ENCODE measurements at regions not wholly inside any gene's neighbourhood (a gene's known extent, or its start where the extent isn't known, plus 50 kb on each side); places are given as distances from the start of the nearest gene placed in this dataset.

DNA sequence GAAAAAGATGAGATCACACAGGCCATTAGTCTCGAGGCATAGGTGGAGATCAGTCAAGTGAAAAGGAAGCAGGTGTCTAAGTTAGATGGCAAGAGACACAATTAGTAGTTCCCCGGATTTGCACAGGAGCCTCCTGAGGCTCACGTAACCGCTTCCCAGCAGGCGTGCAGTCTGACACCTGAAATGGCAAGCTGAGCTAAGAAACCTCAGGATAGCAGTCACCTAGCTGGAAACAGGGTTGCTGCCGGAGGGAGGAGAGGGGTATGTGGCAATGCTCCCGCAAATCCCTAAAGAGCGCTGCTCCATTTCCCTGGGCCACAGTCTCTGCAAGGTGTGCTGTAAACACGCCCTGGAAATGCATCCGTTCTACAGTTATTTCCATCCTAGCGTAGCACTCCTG is 1151.0 kb downstream of the DIAPH3 start (continued):
- TF ChIP-seq, protein P1, sequence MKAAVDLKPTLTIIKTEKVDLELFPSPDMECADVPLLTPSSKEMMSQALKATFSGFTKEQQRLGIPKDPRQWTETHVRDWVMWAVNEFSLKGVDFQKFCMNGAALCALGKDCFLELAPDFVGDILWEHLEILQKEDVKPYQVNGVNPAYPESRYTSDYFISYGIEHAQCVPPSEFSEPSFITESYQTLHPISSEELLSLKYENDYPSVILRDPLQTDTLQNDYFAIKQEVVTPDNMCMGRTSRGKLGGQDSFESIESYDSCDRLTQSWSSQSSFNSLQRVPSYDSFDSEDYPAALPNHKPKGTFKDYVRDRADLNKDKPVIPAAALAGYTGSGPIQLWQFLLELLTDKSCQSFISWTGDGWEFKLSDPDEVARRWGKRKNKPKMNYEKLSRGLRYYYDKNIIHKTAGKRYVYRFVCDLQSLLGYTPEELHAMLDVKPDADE (IDR thresholded peaks at IDR 0.05), result no peak
- TF ChIP-seq ZNF331 (CRISPR knock-in tag; IDR thresholded peaks at IDR 0.05; ENCODE audit: low read depth), result no peak
- TF ChIP-seq EZH2 (IDR thresholded peaks at IDR 0.05; ENCODE audit: low read depth, unreplicated experiment), result no peak
- TF ChIP-seq, protein P2, sequence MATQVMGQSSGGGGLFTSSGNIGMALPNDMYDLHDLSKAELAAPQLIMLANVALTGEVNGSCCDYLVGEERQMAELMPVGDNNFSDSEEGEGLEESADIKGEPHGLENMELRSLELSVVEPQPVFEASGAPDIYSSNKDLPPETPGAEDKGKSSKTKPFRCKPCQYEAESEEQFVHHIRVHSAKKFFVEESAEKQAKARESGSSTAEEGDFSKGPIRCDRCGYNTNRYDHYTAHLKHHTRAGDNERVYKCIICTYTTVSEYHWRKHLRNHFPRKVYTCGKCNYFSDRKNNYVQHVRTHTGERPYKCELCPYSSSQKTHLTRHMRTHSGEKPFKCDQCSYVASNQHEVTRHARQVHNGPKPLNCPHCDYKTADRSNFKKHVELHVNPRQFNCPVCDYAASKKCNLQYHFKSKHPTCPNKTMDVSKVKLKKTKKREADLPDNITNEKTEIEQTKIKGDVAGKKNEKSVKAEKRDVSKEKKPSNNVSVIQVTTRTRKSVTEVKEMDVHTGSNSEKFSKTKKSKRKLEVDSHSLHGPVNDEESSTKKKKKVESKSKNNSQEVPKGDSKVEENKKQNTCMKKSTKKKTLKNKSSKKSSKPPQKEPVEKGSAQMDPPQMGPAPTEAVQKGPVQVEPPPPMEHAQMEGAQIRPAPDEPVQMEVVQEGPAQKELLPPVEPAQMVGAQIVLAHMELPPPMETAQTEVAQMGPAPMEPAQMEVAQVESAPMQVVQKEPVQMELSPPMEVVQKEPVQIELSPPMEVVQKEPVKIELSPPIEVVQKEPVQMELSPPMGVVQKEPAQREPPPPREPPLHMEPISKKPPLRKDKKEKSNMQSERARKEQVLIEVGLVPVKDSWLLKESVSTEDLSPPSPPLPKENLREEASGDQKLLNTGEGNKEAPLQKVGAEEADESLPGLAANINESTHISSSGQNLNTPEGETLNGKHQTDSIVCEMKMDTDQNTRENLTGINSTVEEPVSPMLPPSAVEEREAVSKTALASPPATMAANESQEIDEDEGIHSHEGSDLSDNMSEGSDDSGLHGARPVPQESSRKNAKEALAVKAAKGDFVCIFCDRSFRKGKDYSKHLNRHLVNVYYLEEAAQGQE (IDR thresholded peaks at IDR 0.05; ENCODE audit: unreplicated experiment), result no peak

DNA sequence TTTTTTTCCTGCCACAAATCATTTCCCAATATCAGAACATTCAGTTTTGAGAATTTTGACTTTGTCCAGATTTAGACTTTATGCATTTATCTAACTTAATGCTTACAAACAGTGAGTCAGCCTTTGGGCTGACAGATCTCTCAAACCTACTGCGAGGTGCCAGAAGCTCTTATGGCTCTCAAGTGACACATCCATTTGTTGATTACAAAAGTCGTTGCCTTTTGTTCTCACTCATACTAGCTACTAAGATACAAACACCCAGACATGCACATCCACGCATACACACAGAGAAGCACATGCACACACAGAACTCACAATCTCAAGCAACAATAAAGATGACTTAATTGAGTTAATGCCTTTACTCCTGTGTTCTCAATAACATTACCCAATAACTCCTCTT is 1147.5 kb downstream of the DIAPH3 start:
- peaks cover 12% of the 10 kb centered on the region for H3K4me1 Mint-ChIP-seq
- H3K9me3 Mint-ChIP-seq, result no peaks in the 10 kb centered on the region
- ATAC-seq, result no peak
- no peak for TF ChIP-seq EZH2phosphoT487 (IDR thresholded peaks at IDR 0.05; ENCODE audit: unreplicated experiment)
- no peak for TF ChIP-seq EZH2 (IDR thresholded peaks at IDR 0.05; ENCODE audit: low read depth, unreplicated experiment)
- no peak for TF ChIP-seq STAT1 (IDR thresholded peaks at IDR 0.05; ENCODE audit: unreplicated experiment)
- TF ChIP-seq, protein P3, sequence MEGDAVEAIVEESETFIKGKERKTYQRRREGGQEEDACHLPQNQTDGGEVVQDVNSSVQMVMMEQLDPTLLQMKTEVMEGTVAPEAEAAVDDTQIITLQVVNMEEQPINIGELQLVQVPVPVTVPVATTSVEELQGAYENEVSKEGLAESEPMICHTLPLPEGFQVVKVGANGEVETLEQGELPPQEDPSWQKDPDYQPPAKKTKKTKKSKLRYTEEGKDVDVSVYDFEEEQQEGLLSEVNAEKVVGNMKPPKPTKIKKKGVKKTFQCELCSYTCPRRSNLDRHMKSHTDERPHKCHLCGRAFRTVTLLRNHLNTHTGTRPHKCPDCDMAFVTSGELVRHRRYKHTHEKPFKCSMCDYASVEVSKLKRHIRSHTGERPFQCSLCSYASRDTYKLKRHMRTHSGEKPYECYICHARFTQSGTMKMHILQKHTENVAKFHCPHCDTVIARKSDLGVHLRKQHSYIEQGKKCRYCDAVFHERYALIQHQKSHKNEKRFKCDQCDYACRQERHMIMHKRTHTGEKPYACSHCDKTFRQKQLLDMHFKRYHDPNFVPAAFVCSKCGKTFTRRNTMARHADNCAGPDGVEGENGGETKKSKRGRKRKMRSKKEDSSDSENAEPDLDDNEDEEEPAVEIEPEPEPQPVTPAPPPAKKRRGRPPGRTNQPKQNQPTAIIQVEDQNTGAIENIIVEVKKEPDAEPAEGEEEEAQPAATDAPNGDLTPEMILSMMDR (conservative IDR thresholded peaks at IDR 0.05; ENCODE audit: low read depth in 2 of 2), result no peak
- TF ChIP-seq POLR2AphosphoS5 (IDR thresholded peaks at IDR 0.05; ENCODE audit: low read depth), result no peak
- TF ChIP-seq JUNB (IDR thresholded peaks at IDR 0.05; ENCODE audit: unreplicated experiment), result no peak
- TF ChIP-seq, protein P1 (IDR thresholded peaks at IDR 0.05), result no peak
- TF ChIP-seq ZNF462 (CRISPR knock-in tag; IDR thresholded peaks at IDR 0.05), result no peak
- TF ChIP-seq ZNF114 (CRISPR knock-in tag; IDR thresholded peaks at IDR 0.05), result no peak
- no peak for TF ChIP-seq CREB1 (CRISPR knock-in tag; IDR thresholded peaks at IDR 0.05; ENCODE audit: low read depth)

More for the DNA sequence above, 1147.5 kb downstream of the DIAPH3 start:
- no peaks in the 10 kb centered on the region for H3K79me2 ChIP-seq (replicated peaks; ENCODE audit: insufficient read depth)
- H3K27me3 Mint-ChIP-seq (ENCODE audit: insufficient read depth, low read depth, poor library complexity), result no peaks in the 10 kb centered on the region
- H3K36me3 ChIP-seq (ENCODE audit: insufficient read depth), result no peaks in the 10 kb centered on the region
- peaks cover 11% of the 10 kb centered on the region for H3K4me1 ChIP-seq (ENCODE audit: insufficient read depth)
- no peak overlapping the region for H3K27ac Mint-ChIP-seq
- DNase-seq (ENCODE audit: low spot score), result no peak
- no peak overlapping the region for H3K4me3 ChIP-seq
- H4K20me1 ChIP-seq (replicated peaks; ENCODE audit: insufficient read depth), result no peaks in the 10 kb centered on the region
- H3K4me3 Mint-ChIP-seq, result no peak overlapping the region
- H3K27me3 ChIP-seq (ENCODE audit: insufficient read depth), result no peaks in the 10 kb centered on the region
- H3K27ac ChIP-seq (ENCODE audit: low read depth), result no peak overlapping the region
- no peak overlapping the region for H2AFZ ChIP-seq
- H3K4me2 ChIP-seq, result no peak overlapping the region
- no peaks in the 10 kb centered on the region for H3K9me2 ChIP-seq (ENCODE audit: insufficient read depth)
- no peaks in the 10 kb centered on the region for H3K36me3 Mint-ChIP-seq (ENCODE audit: low read depth)
- H3F3A ChIP-seq (replicated peaks; ENCODE audit: low read depth), result no peaks in the 10 kb centered on the region

Measured in GM23338 (cell line).